SU-DHL-6 (cell line): ENCODE measurements at regions not wholly inside any gene's neighbourhood (a gene's known extent, or its start where the extent isn't known, plus 50 kb on each side); places are given as distances from the start of the nearest gene placed in this dataset.

Experiments
- H2AFZ ChIP-seq: fragments of 200-600 bp; sonication (generic); 2 replicates; pipeline ENCODE4 v1.6.1; 2014; ENCODE audit warnings: low read depth, mild to moderate bottlenecking, moderate library complexity, mixed read lengths, antibody characterized with exemption, low read length; ENCODE audit not compliant: severe bottlenecking
- H3F3A ChIP-seq: fragments of 200-600 bp; shearing (Covaris generic); 2 replicates; pipeline ENCODE4 v1.6.0; 2016; ENCODE audit warnings: antibody characterized with exemption, mild to moderate bottlenecking; ENCODE audit not compliant: insufficient read depth
- H3K27ac ChIP-seq: fragments of 200-600 bp; sonication (generic); 2 replicates; pipeline ENCODE4 v1.5.1; 2016; ENCODE audit warnings: low read depth, mild to moderate bottlenecking, low read length, moderate library complexity, mixed read lengths
- H3K27me3 ChIP-seq: fragments of 200-600 bp; sonication (generic), shearing (Covaris generic); 2 replicates; pipeline ENCODE4 v1.6.0; 2014; ENCODE audit warnings: mild to moderate bottlenecking, low read length
- H3K36me3 ChIP-seq: fragments of 200-600 bp; sonication (generic); 2 replicates; pipeline ENCODE4 v1.6.1; 2014; ENCODE audit warnings: mild to moderate bottlenecking, low read length, mixed read lengths
- H3K4me2 ChIP-seq: fragments of 300-600, 200-600 bp; shearing (Covaris generic), sonication (generic); 2 replicates; pipeline ENCODE4 v1.6.0; 2014; ENCODE audit warnings: low read length, low read depth, mild to moderate bottlenecking; ENCODE audit not compliant: poor library complexity, severe bottlenecking
- H3K4me3 ChIP-seq: fragments of 200-600 bp; sonication (generic); 2 replicates; pipeline ENCODE4 v1.5.1; 2014; ENCODE audit warnings: antibody characterized with exemption, low read length, mild to moderate bottlenecking, mixed read lengths; ENCODE audit not compliant: insufficient read depth, poor library complexity, severe bottlenecking
- H3K79me2 ChIP-seq: fragments of 200-600 bp; sonication (generic); 2 replicates; pipeline ENCODE4 v1.6.1; 2014; ENCODE audit warnings: mild to moderate bottlenecking, low read length, moderate library complexity; ENCODE audit not compliant: insufficient read depth
- H3K9ac ChIP-seq: fragments of 200-600 bp; sonication (generic); 2 replicates; pipeline ENCODE4 v1.7.0; 2014; ENCODE audit warnings: mild to moderate bottlenecking, low read length
- H3K9me2 ChIP-seq: fragments of 200-600 bp; sonication (generic); replicated peaks from 2 replicates; pipeline ENCODE4 v1.6.1; 2014; ENCODE audit warnings: low read length; ENCODE audit not compliant: insufficient read depth
- H3K9me3 ChIP-seq: fragments of 200-600 bp; sonication (generic); 2 replicates; pipeline ENCODE4 v1.6.1; 2014; ENCODE audit warnings: low read length, mixed read lengths; ENCODE audit not compliant: insufficient read depth
- H4K20me1 ChIP-seq: fragments of 200-600 bp; sonication (generic); 2 replicates; pipeline ENCODE4 v1.6.1; 2014; ENCODE audit warnings: low read depth, mild to moderate bottlenecking, antibody characterized with exemption, low read length, moderate library complexity, mixed read lengths
- CTCF ChIP-seq: fragments of 200-600 bp; sonication (generic); IDR thresholded peaks from one replicate; pipeline ENCODE4 v1.5.1; 2017; ENCODE audit warnings: antibody characterized with exemption, mild to moderate bottlenecking, low read length, moderate library complexity; ENCODE audit not compliant: insufficient read depth, poor library complexity, severe bottlenecking
- EZH2phosphoT487 ChIP-seq: fragments of 200-600 bp; sonication (generic), shearing (Covaris generic); conservative IDR thresholded peaks from 2 replicates; pipeline ENCODE4 v1.6.1; 2018; ENCODE audit warnings: mild to moderate bottlenecking, antibody characterized with exemption, low read length, moderate library complexity, mixed read lengths

DNA sequence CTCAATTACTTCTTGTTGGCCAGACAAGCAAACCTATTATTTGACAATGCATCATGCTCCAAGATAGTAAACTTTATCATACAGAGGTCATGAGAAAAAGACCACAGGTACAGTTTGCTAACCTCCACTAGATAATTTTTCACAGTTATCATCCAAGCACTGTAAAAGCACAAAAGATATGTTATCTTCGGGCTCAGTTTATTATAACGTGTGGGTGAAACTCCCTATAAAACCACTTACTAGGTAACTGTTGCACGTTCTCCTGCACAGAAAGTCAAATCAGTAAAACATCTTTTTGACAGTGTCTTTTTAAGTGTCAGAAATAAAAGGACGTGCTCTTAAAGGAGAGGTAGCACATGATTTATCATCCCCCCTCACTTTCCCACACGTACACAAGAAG lies 94.7 kb upstream of the BCL11A start:
- no peaks in the 10 kb centered on the region for H3K79me2 ChIP-seq
- TF ChIP-seq CTCF (no peak), EZH2phosphoT487 (no peak)

GRCh38 chr2:60649721-60650120 lies 96.3 kb upstream of the BCL11A start:
- H3K9me3 ChIP-seq, result no peaks in the 10 kb centered on the region
- H3K9ac ChIP-seq, result no peak overlapping the region
- no peaks in the 10 kb centered on the region for H4K20me1 ChIP-seq
- TF ChIP-seq EZH2phosphoT487, result no peak
- no peak for TF ChIP-seq CTCF
- no peak overlapping the region for H3K27ac ChIP-seq
- no peaks in the 10 kb centered on the region for H3K36me3 ChIP-seq
- no peak overlapping the region for H3K4me3 ChIP-seq
- no peaks in the 10 kb centered on the region for H3F3A ChIP-seq
- no peaks in the 10 kb centered on the region for H3K9me2 ChIP-seq
- H3K27me3 ChIP-seq, result no peaks in the 10 kb centered on the region
- no peak overlapping the region for H2AFZ ChIP-seq
- H3K79me2 ChIP-seq, result no peaks in the 10 kb centered on the region
- no peak overlapping the region for H3K4me2 ChIP-seq

More for the DNA sequence above, 94.7 kb upstream of the BCL11A start:
- Histone ChIP-seq H3F3A (no peaks in the 10 kb centered on the region), H3K9ac (no peak overlapping the region), H3K27me3 (no peaks in the 10 kb centered on the region), H3K4me2 (no peak overlapping the region), H3K9me2 (no peaks in the 10 kb centered on the region), H3K9me3 (no peaks in the 10 kb centered on the region), H3K4me3 (no peak overlapping the region), H3K36me3 (no peaks in the 10 kb centered on the region), H4K20me1 (no peaks in the 10 kb centered on the region), H2AFZ (no peak overlapping the region), H3K27ac (no peak overlapping the region)

DNA sequence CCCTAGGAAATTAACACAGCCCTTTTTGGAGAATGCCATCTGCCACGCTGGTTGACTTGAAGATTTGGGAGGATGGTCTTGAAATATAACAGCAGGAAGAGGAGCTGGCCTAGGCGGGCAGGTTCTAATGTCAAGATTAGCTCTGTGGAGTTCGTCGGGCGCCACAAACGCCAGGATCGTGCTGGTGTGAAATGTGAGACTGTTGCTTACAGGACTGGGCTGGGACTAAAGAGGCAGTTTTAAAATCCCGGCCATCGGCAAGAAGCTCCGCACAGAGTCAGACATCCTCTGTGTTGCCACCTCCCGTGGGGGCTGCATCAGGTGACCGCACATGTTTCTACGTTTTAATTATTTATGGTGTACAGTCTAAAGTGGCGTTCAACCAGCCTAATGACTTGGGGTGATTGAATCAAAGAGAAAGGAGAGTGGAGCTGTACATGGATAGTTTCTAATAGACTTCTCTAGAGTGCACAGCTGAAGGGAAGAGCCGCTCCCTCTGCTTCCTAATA lies 99.4 kb upstream of the BCL11A start:
- Histone ChIP-seq H3K79me2 (no peaks in the 10 kb centered on the region), H2AFZ (no peak overlapping the region), H3F3A (no peaks in the 10 kb centered on the region), H3K27me3 (no peaks in the 10 kb centered on the region), H3K9me2 (no peaks in the 10 kb centered on the region), H3K4me2 (no peak overlapping the region), H3K4me3 (no peak overlapping the region), H3K27ac (no peak overlapping the region), H4K20me1 (no peaks in the 10 kb centered on the region), H3K9me3 (no peaks in the 10 kb centered on the region), H3K9ac (no peak overlapping the region), H3K36me3 (no peaks in the 10 kb centered on the region)
- no peak for TF ChIP-seq EZH2phosphoT487
- no peak for TF ChIP-seq CTCF
